Activated CD4-positive, alpha-beta T cell treated with anti-CD3 and anti-CD28 coated beads, Interleukin-2, amount 50 U/mL, for 16 hours (primary cell): ENCODE measurements at regions not wholly inside any gene's neighbourhood (a gene's known extent, or its start where the extent isn't known, plus 50 kb on each side); places are given as distances from the start of the nearest gene placed in this dataset.

Experiments
- DNase-seq: peaks from one replicate; pipeline ENCODE4 v3.0.0-alpha.2; 2020

- no peak for DNase-seq
Measured at GRCh38 chr2:18373664-18374063, 186.8 kb downstream of the RDH14 start.

- DNase-seq: no peak
Measured at GRCh38 chr2:18373081-18373480, 187.4 kb downstream of the RDH14 start.

GRCh38 chr2:18372641-18373040 is 187.8 kb downstream of the RDH14 start:
- DNase-seq: no peak

GRCh38 chr2:18369760-18370159 is 190.7 kb downstream of the RDH14 start:
- no peak for DNase-seq

GRCh38 chr2:18368008-18368407 is 192.4 kb downstream of the RDH14 start:
- DNase-seq: no peak

GRCh38 chr2:18365342-18365741 is 195.1 kb downstream of the RDH14 start:
- DNase-seq: no peak

GRCh38 chr2:18363348-18363747 is 197.1 kb downstream of the RDH14 start:
- DNase-seq: no peak

- no peak for DNase-seq
Measured at GRCh38 chr2:18362696-18363095, 197.8 kb downstream of the RDH14 start.

- DNase-seq: no peak
Measured at GRCh38 chr2:18357537-18357936, 202.9 kb downstream of the RDH14 start.

- no peak for DNase-seq
Measured at GRCh38 chr2:18356676-18357075, 203.8 kb downstream of the RDH14 start.

- DNase-seq: no peak
Measured at GRCh38 chr2:18349421-18349820, 211.0 kb downstream of the RDH14 start.

- no peak for DNase-seq
Measured at GRCh38 chr2:18346874-18347273, 213.6 kb downstream of the RDH14 start.

- no peak for DNase-seq
Measured at GRCh38 chr2:18346344-18346743, 214.1 kb downstream of the RDH14 start.

- no peak for DNase-seq
Measured at GRCh38 chr2:18345848-18346247, 214.6 kb downstream of the RDH14 start.

GRCh38 chr2:18342901-18343300 is 217.6 kb downstream of the RDH14 start:
- DNase-seq: no peak

- no peak for DNase-seq
Measured at GRCh38 chr2:18339326-18339725, 221.1 kb downstream of the RDH14 start.

GRCh38 chr2:18336975-18337374 is 223.5 kb downstream of the RDH14 start:
- peak; percentile 1 for DNase-seq

GRCh38 chr2:18332477-18332876 is 228.0 kb downstream of the RDH14 start:
- no peak for DNase-seq

GRCh38 chr2:18325118-18325517 is 235.3 kb downstream of the RDH14 start:
- no peak for DNase-seq

GRCh38 chr2:18319987-18320386 is 240.5 kb downstream of the RDH14 start:
- no peak for DNase-seq

GRCh38 chr2:18317017-18317416 is 243.4 kb downstream of the RDH14 start:
- DNase-seq: no peak

GRCh38 chr2:18312818-18313217 is 247.6 kb downstream of the RDH14 start:
- no peak for DNase-seq

- no peak for DNase-seq
Measured at GRCh38 chr2:18311420-18312195, 248.8 kb downstream of the RDH14 start.

- DNase-seq: no peak
Measured at GRCh38 chr2:18309627-18310026, 250.8 kb downstream of the RDH14 start.

- no peak for DNase-seq
Measured at GRCh38 chr2:18309188-18309587, 251.3 kb downstream of the RDH14 start.
